H9 (cell line): ENCODE measurements at regions not wholly inside any gene's neighbourhood (a gene's known extent, or its start where the extent isn't known, plus 50 kb on each side); places are given as distances from the start of the nearest gene placed in this dataset.

Source experiments
- DNase-seq: peaks from one replicate; pipeline ENCODE4 v3.0.0-alpha.2; 2017
- H2AFZ ChIP-seq: one replicate; pipeline ENCODE4 v1.6.1; 2013; ENCODE audit warnings: mild to moderate bottlenecking, low read length, control low read depth, moderate library complexity
- H2AK5ac ChIP-seq: 2 replicates; pipeline ENCODE4 v1.6.1; 2013; ENCODE audit warnings: low read length, control low read depth, mixed read lengths; ENCODE audit not compliant: insufficient read length
- H2BK120ac ChIP-seq: one replicate; pipeline ENCODE4 v1.6.1; 2013; ENCODE audit warnings: low read depth, mild to moderate bottlenecking, low read length, control low read depth, inconsistent platforms; ENCODE audit not compliant: poor library complexity, severe bottlenecking
- H2BK12ac ChIP-seq: 2 replicates; pipeline ENCODE4 v1.6.1; 2013; ENCODE audit warnings: low read length, control low read depth, mixed read lengths, low read depth; ENCODE audit not compliant: insufficient read length
- H2BK15ac ChIP-seq: 2 replicates; pipeline ENCODE4 v1.6.1; 2013; ENCODE audit warnings: low read depth, low read length, control low read depth
- H2BK20ac ChIP-seq: one replicate; pipeline ENCODE4 v1.6.1; 2013; ENCODE audit warnings: low read depth, mild to moderate bottlenecking, low read length, control low read depth, inconsistent platforms; ENCODE audit not compliant: poor library complexity, severe bottlenecking
- H2BK5ac ChIP-seq: 2 replicates; pipeline ENCODE4 v1.6.1; 2013; ENCODE audit warnings: low read length, control low read depth, mixed read lengths; ENCODE audit not compliant: insufficient read length
- H3K14ac ChIP-seq: 2 replicates; pipeline ENCODE4 v1.6.1; 2013; ENCODE audit warnings: low read length, control low read depth; ENCODE audit not compliant: insufficient read depth
- H3K18ac ChIP-seq: 2 replicates; pipeline ENCODE4 v1.6.1; 2013; ENCODE audit warnings: low read depth, mild to moderate bottlenecking, mixed read lengths, low read length, control low read depth; ENCODE audit not compliant: insufficient read length
- H3K23ac ChIP-seq: 2 replicates; pipeline ENCODE4 v1.6.1; 2013; ENCODE audit warnings: low read length, control low read depth, mixed read lengths, low read depth; ENCODE audit not compliant: insufficient read length
- H3K23me2 ChIP-seq: 2 replicates; pipeline ENCODE4 v1.6.1; 2013; ENCODE audit warnings: low read depth, mild to moderate bottlenecking, mixed read lengths, low read length, control low read depth; ENCODE audit not compliant: insufficient read length, poor library complexity, severe bottlenecking
- H3K27ac ChIP-seq: 2 replicates; pipeline ENCODE4 v1.5.1; 2013; ENCODE audit warnings: low read length, control low read depth, mixed read lengths, low read depth; ENCODE audit not compliant: insufficient read length
- H3K27me3 ChIP-seq: 2 replicates; pipeline ENCODE4 v1.6.1; 2013; ENCODE audit warnings: low read length, control low read depth, inconsistent platforms; ENCODE audit not compliant: insufficient read depth
- H3K4ac ChIP-seq: 2 replicates; pipeline ENCODE4 v1.6.1; 2013; ENCODE audit warnings: low read depth, mild to moderate bottlenecking, control low read depth, inconsistent platforms, low read length, moderate library complexity
- H3K4me1 ChIP-seq: 2 replicates; pipeline ENCODE4 v1.6.1; 2013; ENCODE audit warnings: low read length, control low read depth, inconsistent platforms; ENCODE audit not compliant: insufficient read depth
- H3K4me2 ChIP-seq: 2 replicates; pipeline ENCODE4 v1.6.1; 2013; ENCODE audit warnings: low read length, control low read depth, mixed read lengths; ENCODE audit not compliant: insufficient read length, insufficient read depth
- H3K56ac ChIP-seq: 2 replicates; pipeline ENCODE4 v1.6.1; 2013; ENCODE audit warnings: low read depth, mild to moderate bottlenecking, mixed read lengths, low read length, control low read depth; ENCODE audit not compliant: insufficient read length
- H3K79me1 ChIP-seq: 2 replicates; pipeline ENCODE4 v1.6.1; 2013; ENCODE audit warnings: low read depth, mild to moderate bottlenecking, moderate library complexity, low read length, control low read depth, inconsistent platforms; ENCODE audit not compliant: insufficient read depth, poor library complexity, severe bottlenecking
- H3K79me2 ChIP-seq: 2 replicates; pipeline ENCODE4 v1.6.1; 2013; ENCODE audit warnings: low read length, control low read depth, inconsistent platforms; ENCODE audit not compliant: insufficient read depth
- H3K9ac ChIP-seq: 2 replicates; pipeline ENCODE4 v1.6.1; 2013; ENCODE audit warnings: low read length, control low read depth, mixed read lengths; ENCODE audit not compliant: insufficient read length; ENCODE audit errors: extremely low read depth
- H3K9me3 ChIP-seq: one replicate; pipeline ENCODE4 v1.6.1; 2013; ENCODE audit warnings: low read depth, low read length, inconsistent platforms; ENCODE audit not compliant: control insufficient read depth
- H3T11ph ChIP-seq: one replicate; pipeline ENCODE4 v1.6.1; 2013; ENCODE audit warnings: mild to moderate bottlenecking, low read length, control low read depth, inconsistent platforms
- H4K20me1 ChIP-seq: one replicate; pipeline ENCODE4 v1.6.1; 2013; ENCODE audit not compliant: control insufficient read depth, insufficient read length, insufficient read depth
- H4K5ac ChIP-seq: 2 replicates; pipeline ENCODE4 v1.6.1; 2013; ENCODE audit warnings: low read depth, mild to moderate bottlenecking, mixed read lengths, low read length, control low read depth; ENCODE audit not compliant: insufficient read length
- H4K8ac ChIP-seq: replicated peaks from 2 replicates; pipeline ENCODE4 v1.6.1; 2013; ENCODE audit warnings: low read length, control low read depth, mixed read lengths, low read depth; ENCODE audit not compliant: insufficient read length
- H4K91ac ChIP-seq: 2 replicates; pipeline ENCODE4 v1.6.1; 2013; ENCODE audit warnings: low read depth, mild to moderate bottlenecking, moderate library complexity, mixed read lengths, low read length, control low read depth; ENCODE audit not compliant: insufficient read length
- H3K27ac Mint-ChIP-seq, 3 experiments: 2 replicates in 2 of 3; 3 replicates in 1 of 3; pipeline ENCODE4 v1.8.0; 2020 to 2021; ENCODE audit warnings: mixed read lengths in 3 of 3, mild to moderate bottlenecking in 1 of 3, moderate library complexity in 1 of 3
- H3K27me3 Mint-ChIP-seq: 2 replicates; pipeline ENCODE4 v1.8.0; 2021; ENCODE audit warnings: low read depth, mild to moderate bottlenecking, moderate library complexity, mixed read lengths
- H3K36me3 Mint-ChIP-seq, 3 experiments: 2 replicates in 2 of 3; 3 replicates in 1 of 3; pipeline ENCODE4 v1.8.0; 2020 to 2021; ENCODE audit warnings: low read depth in 3 of 3, mixed read lengths in 3 of 3; ENCODE audit not compliant: insufficient read depth in 1 of 3
- H3K4me1 Mint-ChIP-seq, 2 experiments: 2 replicates each; pipeline ENCODE4 v1.8.0; 2020; ENCODE audit warnings: mixed read lengths in 2 of 2
- H3K4me3 Mint-ChIP-seq, 2 experiments: 2 replicates in 1 of 2; 3 replicates in 1 of 2; pipeline ENCODE4 v1.8.0; 2020 to 2021; ENCODE audit warnings: mild to moderate bottlenecking in 2 of 2, mixed read lengths in 2 of 2, moderate library complexity in 1 of 2
- H3K9me3 Mint-ChIP-seq, 2 experiments: 2 replicates in 1 of 2; 3 replicates in 1 of 2; pipeline ENCODE4 v1.8.0; 2020; ENCODE audit warnings: mild to moderate bottlenecking in 2 of 2, mixed read lengths in 2 of 2, moderate library complexity in 1 of 2
- WGBS: extraction: QIAGEN DNeasy Blood & Tissue Kit; methylation state at CpG from one replicate; pipeline ENCODE4 v1.1.7; 2013; ENCODE audit warnings: missing lambda C conversion rate, low lambda C conversion rate, mixed read lengths; ENCODE audit not compliant: insufficient read length; ENCODE audit errors: extremely low coverage; 5-methylcytosine and 5-hydroxymethylcytosine counted together
- TF ChIP-seq, protein P1 (sequence below): fragments of 200-600 bp; sonication (generic); conservative IDR thresholded peaks from 3 replicates; pipeline ENCODE4 v1.8.0; 2021; ENCODE audit warnings: antibody characterized with exemption, mild to moderate bottlenecking

DNA sequence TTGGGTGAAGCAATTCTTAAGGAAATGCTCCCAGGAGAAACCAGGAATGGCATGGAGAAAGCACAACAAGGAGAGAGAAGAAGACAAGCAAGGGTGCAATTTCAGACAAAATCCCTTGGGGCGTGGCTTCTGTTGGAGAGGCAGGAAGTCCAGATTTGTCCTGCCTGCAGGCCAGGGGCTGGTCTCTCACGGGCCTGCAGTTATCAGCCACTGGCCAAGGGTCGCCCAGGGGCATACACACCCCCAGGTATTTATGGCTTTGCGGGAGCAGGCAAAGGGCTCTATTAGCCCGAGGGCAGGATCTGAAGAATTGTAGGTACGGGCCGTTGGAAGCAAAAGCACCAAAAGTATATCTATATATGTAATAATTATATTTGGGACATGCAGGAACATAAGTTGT lies 87.7 kb downstream of the IYD start:
- no peaks in the 10 kb centered on the region; the same call in 1 of the 2 replicates for H3K27me3 Mint-ChIP-seq
- Histone ChIP-seq H4K5ac (no peak overlapping the region), H3K27me3 (no peaks in the 10 kb centered on the region), H4K91ac (no peak overlapping the region), H4K8ac (no peak overlapping the region), H3T11ph (no peak overlapping the region), H3K18ac (no peak overlapping the region), H3K23me2 (no peaks in the 10 kb centered on the region), H2BK12ac (no peak overlapping the region), H2BK15ac (no peak overlapping the region), H2BK20ac (no peak overlapping the region), H3K79me1 (no peaks in the 10 kb centered on the region), H3K4me1 (no peaks in the 10 kb centered on the region), H3K4ac (no peak overlapping the region), H3K27ac (no peak overlapping the region), H3K9ac (no peak overlapping the region), H2BK5ac (no peak overlapping the region), H2AK5ac (no peak overlapping the region), H2AFZ (no peak overlapping the region), H3K79me2 (no peaks in the 10 kb centered on the region), H4K20me1 (no peaks in the 10 kb centered on the region), H3K14ac (no peak overlapping the region), H2BK120ac (no peak overlapping the region), H3K4me2 (no peak overlapping the region), H3K56ac (no peak overlapping the region), H3K9me3 (no peaks in the 10 kb centered on the region), H3K23ac (no peak overlapping the region)
- no peak for DNase-seq
- TF ChIP-seq, protein P1, sequence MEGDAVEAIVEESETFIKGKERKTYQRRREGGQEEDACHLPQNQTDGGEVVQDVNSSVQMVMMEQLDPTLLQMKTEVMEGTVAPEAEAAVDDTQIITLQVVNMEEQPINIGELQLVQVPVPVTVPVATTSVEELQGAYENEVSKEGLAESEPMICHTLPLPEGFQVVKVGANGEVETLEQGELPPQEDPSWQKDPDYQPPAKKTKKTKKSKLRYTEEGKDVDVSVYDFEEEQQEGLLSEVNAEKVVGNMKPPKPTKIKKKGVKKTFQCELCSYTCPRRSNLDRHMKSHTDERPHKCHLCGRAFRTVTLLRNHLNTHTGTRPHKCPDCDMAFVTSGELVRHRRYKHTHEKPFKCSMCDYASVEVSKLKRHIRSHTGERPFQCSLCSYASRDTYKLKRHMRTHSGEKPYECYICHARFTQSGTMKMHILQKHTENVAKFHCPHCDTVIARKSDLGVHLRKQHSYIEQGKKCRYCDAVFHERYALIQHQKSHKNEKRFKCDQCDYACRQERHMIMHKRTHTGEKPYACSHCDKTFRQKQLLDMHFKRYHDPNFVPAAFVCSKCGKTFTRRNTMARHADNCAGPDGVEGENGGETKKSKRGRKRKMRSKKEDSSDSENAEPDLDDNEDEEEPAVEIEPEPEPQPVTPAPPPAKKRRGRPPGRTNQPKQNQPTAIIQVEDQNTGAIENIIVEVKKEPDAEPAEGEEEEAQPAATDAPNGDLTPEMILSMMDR = no peak
- H3K9me3 Mint-ChIP-seq = no peaks in the 10 kb centered on the region
- no peak overlapping the region for H3K4me3 Mint-ChIP-seq
- no peak overlapping the region; a peak in 1 of 7 replicates for H3K27ac Mint-ChIP-seq
- no peaks in the 10 kb centered on the region; a peak in 1 of 7 replicates for H3K36me3 Mint-ChIP-seq
- H3K4me1 Mint-ChIP-seq = peaks cover 12 to 22% of the 10 kb centered on the region in 2 experiments
- WGBS = no CpG with 5 or more reads among the region's 7 CpGs
